C1 segment of cervical spinal cord (tissue), 14 donors: ENCODE measurements at regions not wholly inside any gene's neighbourhood (a gene's known extent, or its start where the extent isn't known, plus 50 kb on each side); places are given as distances from the start of the nearest gene placed in this dataset.
"Not testable (repeated sequence)": the region's sequence is repeated elsewhere in the genome, so short reads cannot be mapped to it uniquely, and the experiment has no call there.

ENCODE experiments used
- DNase-seq, 14 donors: peaks; one replicate each; lab custom pipeline; 2025; lab: John Stamatoyannopoulos, UW

GRCh38 chr1:111063595-111063994, 76.3 kb downstream of the DRAM2 start:
- DNase-seq: no peak

DNA sequence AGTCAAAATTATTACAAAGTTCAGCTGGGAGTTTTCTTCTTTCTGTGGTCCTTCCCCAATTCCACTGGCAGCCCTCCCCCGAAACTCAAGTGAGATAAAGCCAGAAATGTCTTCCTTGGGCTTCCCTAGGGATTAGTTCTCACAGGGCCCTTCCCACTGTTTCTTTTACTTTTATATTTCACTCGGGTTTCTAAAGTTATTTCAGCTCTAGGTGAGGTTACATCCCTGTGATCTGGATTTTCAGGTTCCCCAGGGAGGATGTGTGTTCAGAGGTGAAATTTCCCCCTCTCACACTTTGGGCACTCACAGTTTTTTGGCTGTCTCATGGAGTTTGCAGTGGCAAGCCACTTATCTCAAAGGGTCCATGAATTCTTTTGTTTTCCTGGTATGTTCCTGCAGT, 77.3 kb downstream of the DRAM2 start:
- no peak for DNase-seq

GRCh38 chr1:111062081-111062480, 77.8 kb downstream of the DRAM2 start:
- DNase-seq: no peak

GRCh38 chr1:111054656-111055055, 85.2 kb downstream of the DRAM2 start:
- DNase-seq: no peak

DNA sequence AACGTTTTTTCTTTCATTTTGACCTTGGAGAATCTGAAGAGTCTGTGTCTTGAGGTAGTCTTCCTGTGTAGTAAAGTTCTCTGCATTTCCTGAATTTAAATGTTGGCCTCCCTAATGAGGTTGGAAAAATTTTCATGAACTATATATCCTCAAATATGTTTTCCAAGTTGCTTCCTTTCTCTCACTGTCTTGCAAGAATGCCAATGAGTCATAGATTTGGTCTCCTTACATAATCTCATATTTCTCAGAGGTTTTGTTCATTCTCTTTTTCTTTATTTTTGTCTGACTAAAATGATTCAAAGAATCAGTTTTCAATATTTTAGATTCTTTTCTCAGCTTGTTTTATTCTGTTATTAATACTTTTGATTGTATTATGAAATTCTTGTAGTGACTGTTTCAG, 87.6 kb downstream of the DRAM2 start:
- no peak for DNase-seq

GRCh38 chr1:111048253-111048652, 84.5 kb upstream of the LRIF1 start:
- not testable (repeated sequence) for DNase-seq

DNA sequence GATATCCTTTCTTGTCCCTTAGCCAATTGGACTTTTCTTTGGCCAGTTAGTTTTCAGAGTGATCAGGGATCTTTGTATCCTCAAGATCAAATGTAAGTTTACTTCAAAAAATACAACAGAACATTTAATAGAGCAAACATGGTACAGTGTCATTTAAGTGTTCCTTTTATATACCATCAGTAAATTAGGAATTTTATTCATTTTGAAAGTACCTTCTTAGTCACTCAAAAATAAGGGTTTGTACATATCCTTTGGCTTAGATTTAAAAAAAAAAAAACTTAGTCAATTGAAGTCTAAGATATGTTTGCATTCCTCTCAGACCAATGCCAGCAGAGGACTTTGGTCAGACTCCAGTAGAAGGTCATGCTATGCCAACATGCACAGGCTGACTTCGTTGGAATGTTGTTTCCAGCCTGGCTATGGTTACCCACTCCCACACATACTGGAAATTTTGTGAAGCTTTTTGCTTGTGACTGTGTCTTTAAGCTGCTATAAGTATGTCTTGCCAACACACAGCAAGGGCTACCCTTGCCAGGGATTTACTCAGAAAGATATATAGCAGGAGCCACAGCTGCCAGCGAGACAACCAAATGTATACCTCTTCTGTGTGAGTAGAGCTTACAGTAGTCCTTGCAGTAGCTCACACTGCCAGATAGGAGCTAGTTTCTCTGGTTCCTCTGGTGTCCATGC, 81.5 kb upstream of the LRIF1 start:
- DNase-seq: no peak

DNA sequence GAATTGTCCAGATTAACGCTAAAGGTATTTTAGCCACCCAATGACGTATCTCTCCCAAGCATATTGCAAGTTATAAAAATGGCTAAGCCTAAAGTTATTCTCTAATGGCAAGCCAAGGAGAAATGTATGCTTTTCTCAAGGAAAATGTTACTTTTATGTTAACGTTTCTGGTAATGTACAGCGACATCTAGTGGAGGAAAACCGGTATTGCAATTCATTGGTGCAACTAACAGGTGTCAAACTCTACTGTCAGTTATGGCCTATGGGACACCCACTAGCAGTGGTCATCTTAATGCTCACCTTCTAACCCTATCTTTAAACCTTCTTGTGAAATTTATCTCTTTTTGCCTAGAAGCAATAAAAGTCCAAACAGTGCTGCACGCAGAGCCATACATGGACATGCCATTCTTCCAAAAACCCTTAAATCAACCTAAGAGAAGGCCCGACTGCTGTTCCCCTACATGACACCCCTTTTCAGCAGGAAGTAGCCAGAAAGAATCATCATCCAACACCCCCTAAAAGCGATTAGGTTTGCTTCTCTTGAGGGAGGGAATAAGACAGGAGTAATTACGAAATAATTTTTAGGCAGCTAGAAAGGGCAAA, 68.7 kb upstream of the LRIF1 start:
- DNase-seq: peak in 1 of 14 donors; percentile 0

DNA sequence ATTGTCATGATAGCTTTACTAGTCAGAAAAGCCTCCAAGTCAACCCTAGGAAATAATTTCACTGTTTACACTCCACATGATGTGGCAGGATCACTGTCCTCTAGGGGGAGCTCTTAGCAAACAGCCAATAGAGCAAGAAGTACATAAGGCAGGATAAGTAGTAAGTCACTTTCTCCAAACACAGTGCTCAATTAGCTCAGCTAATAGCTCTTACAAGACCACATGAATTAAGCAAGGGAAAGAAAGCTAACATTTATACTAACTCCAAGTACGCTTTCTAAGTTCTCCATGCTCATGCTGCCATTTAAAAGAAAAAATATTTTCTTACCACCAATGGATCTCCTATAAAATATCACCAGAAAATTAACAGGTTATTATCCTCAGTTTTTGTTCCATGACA, 66.9 kb upstream of the LRIF1 start:
- DNase-seq: peak in 2 of 14 donors; percentile 0 to 10

GRCh38 chr1:111025109-111025508, 61.4 kb upstream of the LRIF1 start:
- no peak for DNase-seq

DNA sequence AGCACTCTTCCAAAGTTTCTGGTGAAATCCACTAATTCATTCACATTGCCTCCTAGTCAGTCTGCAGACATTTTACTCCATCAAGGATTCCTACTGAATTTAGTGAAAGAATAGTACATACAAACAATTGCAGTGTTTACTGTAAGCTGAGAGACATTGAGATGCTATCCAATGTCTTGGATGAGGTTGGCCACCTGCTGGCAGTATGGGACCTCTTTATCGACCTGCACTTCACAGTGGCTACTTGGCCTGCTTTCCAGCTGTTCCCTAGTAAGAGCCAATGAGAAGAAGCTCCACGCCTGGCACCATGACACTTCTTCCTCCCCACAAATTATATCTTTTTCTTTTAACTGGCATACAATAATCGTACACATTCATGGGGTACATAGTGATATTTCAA, 51.5 kb upstream of the LRIF1 start:
- DNase-seq: no peak
